ENCODE measurements at regions not wholly inside any gene's neighbourhood (a gene's known extent, or its start where the extent isn't known, plus 50 kb on each side); places are given as distances from the start of the nearest gene placed in this dataset.

- Histone ChIP-seq H3K27ac (ENCODE audit: low read length) (no peak overlapping the region), H3K27me3 (ENCODE audit: control insufficient read depth, insufficient read depth, low read length) (peaks cover 2% of the 10 kb centered on the region), H3K4me3 (ENCODE audit: low read length) (no peak overlapping the region), H3K4me1 (ENCODE audit: control insufficient read depth, insufficient read depth, low read length) (no peaks in the 10 kb centered on the region), H3K36me3 (ENCODE audit: control insufficient read depth, insufficient read depth, low read length) (no peaks in the 10 kb centered on the region), H3K9me3 (ENCODE audit: control insufficient read depth, insufficient read depth, low read length) (no peaks in the 10 kb centered on the region)
- TF ChIP-seq, protein P1, sequence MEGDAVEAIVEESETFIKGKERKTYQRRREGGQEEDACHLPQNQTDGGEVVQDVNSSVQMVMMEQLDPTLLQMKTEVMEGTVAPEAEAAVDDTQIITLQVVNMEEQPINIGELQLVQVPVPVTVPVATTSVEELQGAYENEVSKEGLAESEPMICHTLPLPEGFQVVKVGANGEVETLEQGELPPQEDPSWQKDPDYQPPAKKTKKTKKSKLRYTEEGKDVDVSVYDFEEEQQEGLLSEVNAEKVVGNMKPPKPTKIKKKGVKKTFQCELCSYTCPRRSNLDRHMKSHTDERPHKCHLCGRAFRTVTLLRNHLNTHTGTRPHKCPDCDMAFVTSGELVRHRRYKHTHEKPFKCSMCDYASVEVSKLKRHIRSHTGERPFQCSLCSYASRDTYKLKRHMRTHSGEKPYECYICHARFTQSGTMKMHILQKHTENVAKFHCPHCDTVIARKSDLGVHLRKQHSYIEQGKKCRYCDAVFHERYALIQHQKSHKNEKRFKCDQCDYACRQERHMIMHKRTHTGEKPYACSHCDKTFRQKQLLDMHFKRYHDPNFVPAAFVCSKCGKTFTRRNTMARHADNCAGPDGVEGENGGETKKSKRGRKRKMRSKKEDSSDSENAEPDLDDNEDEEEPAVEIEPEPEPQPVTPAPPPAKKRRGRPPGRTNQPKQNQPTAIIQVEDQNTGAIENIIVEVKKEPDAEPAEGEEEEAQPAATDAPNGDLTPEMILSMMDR (IDR thresholded peaks at IDR 0.05), result no peak
- ATAC-seq (no peak), DNase-seq (no peak)
- Mint-ChIP-seq H3K4me1 (no peaks in the 10 kb centered on the region), H3K36me3 (no peaks in the 10 kb centered on the region), H3K4me3 (no peak overlapping the region), H3K27me3 (ENCODE audit: low read depth in 2 of 2) (peaks cover 31 to 40% of the 10 kb centered on the region in 2 donors), H3K9me3 (no peaks in the 10 kb centered on the region), H3K27ac (no peak overlapping the region)
- intact Hi-C loops (cut with micrococcal nuclease), result no loop called here
- WGBS (ENCODE audit: insufficient coverage), result 91% methylated on average over 3 of the region's 3 CpGs
These were observed 69.5 kb upstream of the XPA start for GRCh38 chr9:97766610-97767009.

DNA sequence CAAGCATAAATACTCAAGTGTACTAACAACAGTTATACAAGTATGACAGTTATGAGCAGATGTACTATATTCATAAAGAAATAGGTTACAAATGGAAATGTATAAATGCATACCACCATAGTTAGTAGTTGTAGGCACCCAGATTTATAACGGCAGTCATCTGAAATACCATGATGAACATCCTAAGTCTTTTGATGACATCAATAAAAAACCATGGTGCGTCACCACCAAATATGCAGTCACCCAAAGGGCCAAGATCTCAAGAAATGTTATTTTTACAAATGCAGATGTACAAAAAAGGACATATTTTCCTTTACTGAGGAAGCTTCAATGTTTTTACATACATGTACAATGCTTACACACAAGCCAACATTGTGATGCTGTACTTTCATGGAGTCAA lies 70.8 kb upstream of the XPA start:
- Histone ChIP-seq H3K27ac (ENCODE audit: low read length) (no peak overlapping the region), H3K4me1 (ENCODE audit: control insufficient read depth, insufficient read depth, low read length) (no peaks in the 10 kb centered on the region), H3K9me3 (ENCODE audit: control insufficient read depth, insufficient read depth, low read length) (no peaks in the 10 kb centered on the region), H3K36me3 (ENCODE audit: control insufficient read depth, insufficient read depth, low read length) (no peaks in the 10 kb centered on the region), H3K27me3 (ENCODE audit: control insufficient read depth, insufficient read depth, low read length) (no peaks in the 10 kb centered on the region), H3K4me3 (ENCODE audit: low read length) (no peak overlapping the region)
- intact Hi-C loops (cut with micrococcal nuclease), result no loop called here
- Mint-ChIP-seq H3K9me3 (no peaks in the 10 kb centered on the region), H3K4me3 (no peak overlapping the region), H3K4me1 (no peaks in the 10 kb centered on the region), H3K36me3 (no peaks in the 10 kb centered on the region), H3K27me3 (ENCODE audit: low read depth in 2 of 2) (peaks cover 25 to 30% of the 10 kb centered on the region in 2 donors), H3K27ac (no peak overlapping the region)
- ATAC-seq (no peak), DNase-seq (no peak)
- WGBS (ENCODE audit: insufficient coverage), result 94% methylated on average over 2 of the region's 2 CpGs
- TF ChIP-seq, protein P1 (IDR thresholded peaks at IDR 0.05), result no peak

DNA sequence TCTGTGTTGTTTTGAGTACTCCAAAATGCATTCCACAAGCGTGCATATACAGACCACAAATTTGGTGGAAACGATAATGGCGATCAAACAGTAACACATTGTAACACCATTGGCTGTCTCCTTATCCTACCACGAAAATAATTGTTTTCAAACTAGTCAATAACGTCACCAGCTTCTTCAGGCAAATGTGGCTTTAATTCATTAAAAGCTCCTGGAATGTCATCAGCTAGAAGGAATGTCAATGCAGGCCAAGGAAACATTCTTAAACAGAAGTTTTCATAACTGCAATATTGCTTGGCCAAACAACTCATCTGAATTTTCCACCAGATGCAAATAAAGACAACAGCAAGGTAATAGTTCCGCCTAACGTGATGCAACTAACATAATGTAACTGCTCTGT lies 71.6 kb upstream of the XPA start:
- WGBS (ENCODE audit: insufficient coverage), result 86% methylated on average over 7 of the region's 7 CpGs
- no peaks in the 10 kb centered on the region for H3K9me3 Mint-ChIP-seq

DNA sequence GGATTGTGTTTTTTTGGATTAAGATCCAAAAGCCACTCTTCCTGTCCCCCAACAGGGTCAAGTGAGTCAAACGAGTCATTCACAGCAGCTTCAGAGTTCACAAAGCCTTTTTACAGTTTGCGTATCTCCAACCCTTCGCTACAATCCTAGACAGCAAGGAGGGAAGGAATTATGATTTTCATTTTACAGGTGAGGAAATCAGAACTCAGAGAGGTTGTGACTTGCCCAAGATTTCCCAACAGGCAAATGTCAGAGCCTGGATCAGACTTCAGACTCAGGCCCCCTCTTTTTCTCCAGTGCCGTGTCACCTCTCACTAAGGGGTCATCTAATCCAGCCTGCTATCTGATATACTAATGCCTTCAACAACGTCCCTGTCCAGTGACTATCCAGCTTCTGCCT lies 72.1 kb upstream of the XPA start:
- intact Hi-C loops (cut with micrococcal nuclease), result no loop called here
- TF ChIP-seq, protein P1 (IDR thresholded peaks at IDR 0.05), result no peak
- ATAC-seq (no peak), DNase-seq (no peak)
- Histone ChIP-seq H3K27me3 (ENCODE audit: control insufficient read depth, insufficient read depth, low read length) (no peaks in the 10 kb centered on the region), H3K4me1 (ENCODE audit: control insufficient read depth, insufficient read depth, low read length) (no peaks in the 10 kb centered on the region), H3K4me3 (ENCODE audit: low read length) (no peak overlapping the region), H3K27ac (ENCODE audit: low read length) (no peak overlapping the region), H3K36me3 (ENCODE audit: control insufficient read depth, insufficient read depth, low read length) (no peaks in the 10 kb centered on the region), H3K9me3 (ENCODE audit: control insufficient read depth, insufficient read depth, low read length) (no peaks in the 10 kb centered on the region)
- no peak overlapping the region for H3K27ac Mint-ChIP-seq
- H3K9me3 Mint-ChIP-seq, result no peaks in the 10 kb centered on the region
- H3K4me1 Mint-ChIP-seq, result no peaks in the 10 kb centered on the region
- H3K4me3 Mint-ChIP-seq, result no peak overlapping the region
- no peaks in the 10 kb centered on the region for H3K36me3 Mint-ChIP-seq
- 83% methylated on average over 4 of the region's 5 CpGs for WGBS (ENCODE audit: insufficient coverage)
- peaks cover 21 to 28% of the 10 kb centered on the region in 2 donors for H3K27me3 Mint-ChIP-seq (ENCODE audit: low read depth in 2 of 2)

More for the DNA sequence above, 71.6 kb upstream of the XPA start:
- H3K27ac ChIP-seq (ENCODE audit: low read length), result no peak overlapping the region
- H3K36me3 Mint-ChIP-seq, result no peaks in the 10 kb centered on the region
- no peak overlapping the region for H3K4me3 Mint-ChIP-seq
- no peak overlapping the region for H3K27ac Mint-ChIP-seq
- no peaks in the 10 kb centered on the region for H3K27me3 ChIP-seq (ENCODE audit: control insufficient read depth, insufficient read depth, low read length)
- no peak overlapping the region for H3K4me3 ChIP-seq (ENCODE audit: low read length)
- H3K27me3 Mint-ChIP-seq (ENCODE audit: low read depth in 2 of 2), result peaks cover 21 to 25% of the 10 kb centered on the region in 2 donors
- TF ChIP-seq, protein P1 (IDR thresholded peaks at IDR 0.05), result no peak
- ATAC-seq (no peak), DNase-seq (no peak)
- intact Hi-C loops (cut with micrococcal nuclease), result no loop called here
- H3K4me1 ChIP-seq (ENCODE audit: control insufficient read depth, insufficient read depth, low read length), result no peaks in the 10 kb centered on the region
- H3K9me3 ChIP-seq (ENCODE audit: control insufficient read depth, insufficient read depth, low read length), result no peaks in the 10 kb centered on the region
- H3K4me1 Mint-ChIP-seq, result no peaks in the 10 kb centered on the region
- H3K36me3 ChIP-seq (ENCODE audit: control insufficient read depth, insufficient read depth, low read length), result no peaks in the 10 kb centered on the region

Measured in natural killer cell (primary cell).